Body of pancreas (tissue), 4 donors: ENCODE measurements at regions not wholly inside any gene's neighbourhood (a gene's known extent, or its start where the extent isn't known, plus 50 kb on each side); places are given as distances from the start of the nearest gene placed in this dataset.

Source experiments
- ATAC-seq: fragments of 150-250 bp; one replicate; pipeline ENCODE4 v1.9.1; 2016
- DNase-seq, 4 donors: peaks; one replicate each; pipeline ENCODE4 v3.0.0-alpha.2; 2019
- H3K27ac ChIP-seq, 4 donors: fragments of 200-600 bp; sonication (generic); 1 replicate in 3 of 4; 2 replicates in 1 of 4; pipeline versions ENCODE4 v1.5.1 to v1.6.1; 2016 to 2019; ENCODE audit warnings: mild to moderate bottlenecking in 1 of 4, mixed read lengths in 1 of 4, moderate library complexity in 1 of 4
- H3K27me3 ChIP-seq, 2 donors: fragments of 200-600 bp; sonication (generic); one replicate each; pipeline ENCODE4 v1.6.0; 2016; ENCODE audit warnings: mild to moderate bottlenecking in 1 of 2
- H3K36me3 ChIP-seq, 2 donors: fragments of 200-600 bp; sonication (generic); replicated peaks in 1 of 2; 2 replicates each; pipeline ENCODE4 v1.5.1; 2016; ENCODE audit warnings: low read depth in 2 of 2; ENCODE audit not compliant: insufficient read depth in 1 of 2
- H3K4me1 ChIP-seq: fragments of 200-600 bp; sonication (generic); one replicate; pipeline ENCODE4 v1.6.0; 2016
- H3K4me3 ChIP-seq, 2 donors: fragments of 200-600 bp; sonication (generic); 1 replicate in 1 of 2; 2 replicates in 1 of 2; pipeline ENCODE4 v1.5.1; 2016 to 2019
- H3K9me3 ChIP-seq, 3 donors: fragments of 200-600 bp; sonication (generic); 1 replicate in 2 of 3; 2 replicates in 1 of 3; pipeline ENCODE4 v1.5.1; 2016
- POLR2A ChIP-seq, 3 donors: fragments of 450-650 bp; IDR thresholded peaks; one replicate each; pipeline ENCODE4 v1.6.1; 2016; ENCODE audit warnings: antibody characterized with exemption in 3 of 3, mild to moderate bottlenecking in 2 of 3
- WGBS, 2 donors: methylation state at CpG; one replicate each; pipeline ENCODE4 v1.1.5; 2017; 5-methylcytosine and 5-hydroxymethylcytosine counted together
- intact Hi-C: fragments of 100-400 bp; cut with DNase I; formaldehyde crosslinking; loops from one replicate; pipeline ENCODE4 v1.15.1; 2023
- TF ChIP-seq, protein P1 (sequence below), 7 experiments: fragments of 450-650 bp in 4 of 7; fragments of 200-600 bp in 3 of 7; sonication (generic) in 3 of 7; IDR thresholded peaks; one replicate each; pipeline ENCODE4 v1.5.1; 2016 to 2019; ENCODE audit warnings: antibody characterized with exemption in 7 of 7

- ATAC-seq (no peak), DNase-seq (no peak)
- no peak for TF ChIP-seq POLR2A (IDR thresholded peaks at IDR 0.05)
- TF ChIP-seq, protein P1, sequence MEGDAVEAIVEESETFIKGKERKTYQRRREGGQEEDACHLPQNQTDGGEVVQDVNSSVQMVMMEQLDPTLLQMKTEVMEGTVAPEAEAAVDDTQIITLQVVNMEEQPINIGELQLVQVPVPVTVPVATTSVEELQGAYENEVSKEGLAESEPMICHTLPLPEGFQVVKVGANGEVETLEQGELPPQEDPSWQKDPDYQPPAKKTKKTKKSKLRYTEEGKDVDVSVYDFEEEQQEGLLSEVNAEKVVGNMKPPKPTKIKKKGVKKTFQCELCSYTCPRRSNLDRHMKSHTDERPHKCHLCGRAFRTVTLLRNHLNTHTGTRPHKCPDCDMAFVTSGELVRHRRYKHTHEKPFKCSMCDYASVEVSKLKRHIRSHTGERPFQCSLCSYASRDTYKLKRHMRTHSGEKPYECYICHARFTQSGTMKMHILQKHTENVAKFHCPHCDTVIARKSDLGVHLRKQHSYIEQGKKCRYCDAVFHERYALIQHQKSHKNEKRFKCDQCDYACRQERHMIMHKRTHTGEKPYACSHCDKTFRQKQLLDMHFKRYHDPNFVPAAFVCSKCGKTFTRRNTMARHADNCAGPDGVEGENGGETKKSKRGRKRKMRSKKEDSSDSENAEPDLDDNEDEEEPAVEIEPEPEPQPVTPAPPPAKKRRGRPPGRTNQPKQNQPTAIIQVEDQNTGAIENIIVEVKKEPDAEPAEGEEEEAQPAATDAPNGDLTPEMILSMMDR (IDR thresholded peaks at IDR 0.05) = no peak
- Histone ChIP-seq H3K27ac (no peak overlapping the region), H3K4me1 (no peaks in the 10 kb centered on the region), H3K36me3 (no peaks in the 10 kb centered on the region), H3K27me3 (no peaks in the 10 kb centered on the region), H3K4me3 (no peak overlapping the region), H3K9me3 (no peaks in the 10 kb centered on the region)
- intact Hi-C loops = no loop called here
- WGBS, 2 donors = 66 to 75% methylated on average over 2 of the region's 2 CpGs
These were observed 1779.7 kb upstream of the CELF4 start for GRCh38 chr18:39345321-39345720.

DNA sequence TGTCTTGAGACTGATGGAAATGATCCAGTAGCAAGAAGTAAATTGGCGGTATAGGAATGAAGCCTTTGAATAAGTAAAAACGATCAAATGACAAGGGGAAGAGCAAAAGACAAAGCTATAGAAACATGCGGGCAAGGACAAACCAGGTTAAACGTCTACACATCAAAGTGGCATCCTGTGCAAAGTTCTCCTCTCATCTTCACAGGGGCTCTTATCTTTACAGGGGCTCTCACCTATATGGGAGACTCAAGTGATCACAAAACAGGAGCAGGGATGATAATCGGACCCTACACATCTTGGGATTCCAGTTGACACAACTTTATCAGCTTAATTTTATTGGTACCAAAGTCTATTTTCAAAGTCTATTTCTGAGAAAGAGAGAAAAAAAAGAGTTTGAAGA, 1778.9 kb upstream of the CELF4 start:
- 65 to 73% methylated on average over 5 of the region's 5 CpGs for WGBS, 2 donors
- no peaks in the 10 kb centered on the region for H3K4me1 ChIP-seq
- no peak for DNase-seq
- H3K27me3 ChIP-seq = no peaks in the 10 kb centered on the region
- intact Hi-C loops = no loop called here
- no peak for ATAC-seq
- H3K9me3 ChIP-seq = no peaks in the 10 kb centered on the region
- TF ChIP-seq POLR2A (IDR thresholded peaks at IDR 0.05) = no peak
- TF ChIP-seq, protein P1 (IDR thresholded peaks at IDR 0.05) = no peak
- H3K4me3 ChIP-seq = no peak overlapping the region
- no peaks in the 10 kb centered on the region for H3K36me3 ChIP-seq
- no peak overlapping the region for H3K27ac ChIP-seq

- no peak overlapping the region for H3K4me3 ChIP-seq
- intact Hi-C loops = no loop called here
- no peaks in the 10 kb centered on the region for H3K27me3 ChIP-seq
- TF ChIP-seq POLR2A (IDR thresholded peaks at IDR 0.05) = no peak
- TF ChIP-seq, protein P1 (IDR thresholded peaks at IDR 0.05) = no peak
- H3K27ac ChIP-seq = no peak overlapping the region
- H3K9me3 ChIP-seq = no peaks in the 10 kb centered on the region
- no peaks in the 10 kb centered on the region for H3K4me1 ChIP-seq
- DNase-seq (no peak), ATAC-seq (no peak)
- 65 to 72% methylated on average over 2 of the region's 2 CpGs for WGBS, 2 donors
- no peaks in the 10 kb centered on the region for H3K36me3 ChIP-seq
These were observed 1775.5 kb upstream of the CELF4 start for GRCh38 chr18:39341129-39341528.

- intact Hi-C loops = no loop called here
- DNase-seq = no peak
- Histone ChIP-seq H3K36me3 (no peaks in the 10 kb centered on the region), H3K27ac (no peak overlapping the region), H3K27me3 (no peaks in the 10 kb centered on the region), H3K9me3 (no peaks in the 10 kb centered on the region), H3K4me3 (no peak overlapping the region), H3K4me1 (no peaks in the 10 kb centered on the region)
- no peak for ATAC-seq
- TF ChIP-seq, protein P1 (IDR thresholded peaks at IDR 0.05) = no peak
- TF ChIP-seq POLR2A (IDR thresholded peaks at IDR 0.05) = no peak
- 32 to 56% methylated on average over 1 of the region's 1 CpG for whole genome bisulfite sequencing, 2 donors
These were observed 1774.8 kb upstream of the CELF4 start for GRCh38 chr18:39340418-39340817.

DNA sequence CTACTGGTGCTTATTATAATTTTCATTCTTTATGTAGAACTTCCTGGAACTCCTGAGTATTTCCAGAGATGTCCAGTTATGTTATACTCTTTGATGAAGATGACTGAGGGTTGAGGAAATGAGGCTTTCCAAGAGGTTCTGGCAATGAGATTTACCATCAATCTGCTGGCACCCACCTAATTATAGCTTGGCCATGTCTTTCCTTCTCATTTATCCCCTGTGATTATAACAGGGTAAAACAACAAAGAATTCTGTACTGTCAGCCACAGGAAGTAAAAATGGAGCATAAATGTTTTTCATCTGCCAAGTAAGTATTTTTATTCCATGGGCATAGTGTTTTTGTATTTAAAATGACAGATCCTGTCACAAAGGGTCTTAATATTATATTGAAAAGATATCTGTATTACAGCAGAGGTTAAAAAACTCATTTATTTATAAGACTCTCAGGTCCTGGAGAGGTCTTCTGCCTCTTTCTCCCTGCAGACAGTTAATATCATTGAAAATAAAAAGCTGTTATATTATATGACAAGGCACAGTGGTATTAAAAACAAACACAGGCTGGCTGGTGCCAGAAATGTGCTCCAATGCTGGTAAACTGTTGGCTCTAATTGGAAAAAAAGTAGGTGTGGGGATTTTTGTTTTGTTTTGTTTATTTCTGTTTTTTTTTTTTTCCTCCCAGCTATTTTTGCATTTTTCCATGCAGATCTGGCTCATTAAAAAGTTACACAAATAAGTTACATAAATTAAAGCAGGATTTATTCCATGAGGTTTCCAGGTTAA, 1764.1 kb upstream of the CELF4 start:
- Histone ChIP-seq H3K27me3 (no peaks in the 10 kb centered on the region), H3K9me3 (no peaks in the 10 kb centered on the region), H3K4me3 (no peak overlapping the region), H3K4me1 (no peaks in the 10 kb centered on the region), H3K36me3 (no peaks in the 10 kb centered on the region), H3K27ac (no peak overlapping the region)
- no peak for ATAC-seq
- intact Hi-C loops = no loop called here
- no peak for TF ChIP-seq POLR2A (IDR thresholded peaks at IDR 0.05)
- TF ChIP-seq, protein P1 (IDR thresholded peaks at IDR 0.05) = no peak
- no peak for DNase-seq
